B cell (primary cell): ENCODE measurements at regions not wholly inside any gene's neighbourhood (a gene's known extent, or its start where the extent isn't known, plus 50 kb on each side); places are given as distances from the start of the nearest gene placed in this dataset.

Source experiments
- ATAC-seq: fragments of 200-7000 bp; cut with Tn5 transposase; one replicate; pipeline ENCODE4 v1.10.0; 2021; ENCODE audit warnings: low read depth, mild to moderate bottlenecking, moderate number of reproducible peaks, moderate library complexity
- CTCF ChIA-PET: fragments of 350-600 bp; sonication (Branson Sonifier 250); formaldehyde crosslinking; loops from one replicate; lab custom pipeline; 2021; ENCODE audit warnings: antibody characterized with exemption, inconsistent platforms; lab: Charles Lee
- POLR2A ChIA-PET: fragments of 350-600 bp; sonication (Branson Sonifier 250); formaldehyde crosslinking; loops from one replicate; lab custom pipeline; 2021; ENCODE audit warnings: antibody characterized with exemption; lab: Charles Lee
- DNase-seq: peaks from one replicate; pipeline ENCODE4 v3.0.0; 2013
- H2AFZ ChIP-seq: 2 replicates; pipeline ENCODE4 v1.6.1; 2012; ENCODE audit warnings: mild to moderate bottlenecking, low read depth, low read length; ENCODE audit not compliant: insufficient read depth, poor library complexity, severe bottlenecking
- H3K27ac ChIP-seq, 2 donors: 1 replicate in 1 of 2; 2 replicates in 1 of 2; pipeline ENCODE4 v1.5.1; 2012 to 2013; ENCODE audit warnings: low read length in 2 of 2, mild to moderate bottlenecking in 2 of 2, moderate library complexity in 1 of 2
- H3K27me3 ChIP-seq, 4 experiments: fragments of 200-600 bp in 1 of 4; sonication (generic) in 1 of 4; replicated peaks in 1 of 4; 1 replicate in 2 of 4; 2 replicates in 2 of 4; pipeline versions ENCODE4 v1.6.1 to v1.7.0; 2013 to 2016; ENCODE audit warnings: low read length in 3 of 4, mild to moderate bottlenecking in 2 of 4, mixed read lengths in 1 of 4, moderate library complexity in 1 of 4; ENCODE audit not compliant: insufficient read depth in 4 of 4, control insufficient read depth in 3 of 4; ENCODE audit errors: control extremely low read depth in 1 of 4
- H3K36me3 ChIP-seq, 2 experiments: replicated peaks in 1 of 2; 1 replicate in 1 of 2; 2 replicates in 1 of 2; pipeline versions ENCODE4 v1.6.1 to v1.7.1; 2013; ENCODE audit warnings: low read length in 1 of 2; ENCODE audit not compliant: insufficient read depth in 2 of 2, control insufficient read depth in 1 of 2; ENCODE audit errors: control extremely low read depth in 1 of 2, extremely low read depth in 1 of 2
- H3K4me1 ChIP-seq, 2 donors: fragments of 200-600 bp in 1 of 2; sonication (generic) in 1 of 2; 1 replicate in 1 of 2; 2 replicates in 1 of 2; pipeline versions ENCODE4 v1.5.1 to v1.6.1; 2013 to 2017; ENCODE audit warnings: low read length in 2 of 2; ENCODE audit not compliant: control insufficient read depth in 2 of 2, insufficient read depth in 2 of 2
- H3K4me2 ChIP-seq: replicated peaks from 2 replicates; pipeline ENCODE3; 2012; ENCODE audit warnings: mild to moderate bottlenecking, low read depth, low read length; ENCODE audit not compliant: poor library complexity, severe bottlenecking
- H3K4me3 ChIP-seq, 5 experiments: fragments of 200-600 bp in 1 of 5; sonication (generic) in 1 of 5; 1 replicate in 3 of 5; 2 replicates in 2 of 5; pipeline versions ENCODE4 v1.5.1 to v1.7.0; 2011 to 2016; ENCODE audit warnings: low read length in 4 of 5, mild to moderate bottlenecking in 4 of 5, low read depth in 2 of 5, control low read depth in 1 of 5, moderate library complexity in 1 of 5; ENCODE audit not compliant: insufficient read depth in 1 of 5; ENCODE audit errors: control extremely low read depth in 1 of 5, extremely low read depth in 1 of 5
- H3K79me2 ChIP-seq: fragments of 200-600 bp; sonication (generic); one replicate; pipeline ENCODE4 v1.6.0; 2016; ENCODE audit warnings: low read length; ENCODE audit not compliant: control insufficient read depth, insufficient read depth
- H3K9ac ChIP-seq: fragments of 200-600 bp; sonication (generic); 2 replicates; pipeline ENCODE4 v1.6.1; 2017; ENCODE audit warnings: mild to moderate bottlenecking, low read length, moderate library complexity
- H3K9me3 ChIP-seq, 3 donors: one replicate each; pipeline versions ENCODE4 v1.6.1 to v1.7.1; 2013; ENCODE audit warnings: low read length in 2 of 3; ENCODE audit not compliant: control insufficient read depth in 2 of 3, insufficient read depth in 1 of 3; ENCODE audit errors: control extremely low read depth in 1 of 3
- H4K20me1 ChIP-seq: 2 replicates; pipeline ENCODE4 v1.6.0; 2012; ENCODE audit warnings: mild to moderate bottlenecking, low read length; ENCODE audit not compliant: insufficient read depth, control insufficient read depth, poor library complexity, severe bottlenecking
- H3K27ac Mint-ChIP-seq: one replicate; pipeline ENCODE4 v1.8.0; 2021; ENCODE audit warnings: mixed read lengths
- H3K27me3 Mint-ChIP-seq: one replicate; pipeline ENCODE4 v1.8.0; 2021; ENCODE audit warnings: mixed read lengths
- H3K4me1 Mint-ChIP-seq: one replicate; pipeline ENCODE4 v1.8.0; 2021; ENCODE audit warnings: mixed read lengths
- H3K4me3 Mint-ChIP-seq: one replicate; pipeline ENCODE4 v1.8.0; 2021; ENCODE audit warnings: mixed read lengths
- H3K9me3 Mint-ChIP-seq: one replicate; pipeline ENCODE4 v1.8.0; 2022; ENCODE audit warnings: mixed read lengths; ENCODE audit not compliant: insufficient read depth
- CTCF ChIP-seq: fragments of 200-600 bp; IDR thresholded peaks from one replicate; pipeline ENCODE4 v1.8.0; 2022; ENCODE audit warnings: antibody characterized with exemption, mild to moderate bottlenecking
- EZH2 ChIP-seq: IDR thresholded peaks from 2 replicates; pipeline ENCODE4 v1.6.1; 2012; ENCODE audit warnings: borderline replicate concordance, low read depth, mild to moderate bottlenecking, moderate library complexity, low read length; ENCODE audit not compliant: insufficient read depth, poor library complexity, severe bottlenecking
- WGBS: methylation state at CpG from one replicate; pipeline ENCODE4 v1.1.5; 2013; ENCODE audit warnings: missing lambda C conversion rate; ENCODE audit not compliant: insufficient coverage; 5-methylcytosine and 5-hydroxymethylcytosine counted together
- intact Hi-C: fragments of 100-400 bp; cut with micrococcal nuclease; formaldehyde crosslinking; loops from one replicate; pipeline ENCODE4 v1.10.0; 2022

GRCh38 chr17:68695659-68696058 is 94.5 kb upstream of the FAM20A start:
- H3K4me3 ChIP-seq = no peak overlapping the region
- H3K9me3 Mint-ChIP-seq = no peaks in the 10 kb centered on the region
- whole genome bisulfite sequencing = 97% methylated on average over 2 of the region's 2 CpGs
- H3K4me1 ChIP-seq = no peaks in the 10 kb centered on the region
- H3K4me2 ChIP-seq = no peak overlapping the region
- H3K27me3 Mint-ChIP-seq = peaks cover 11% of the 10 kb centered on the region
- no peak overlapping the region for H3K4me3 Mint-ChIP-seq
- no peaks in the 10 kb centered on the region for H4K20me1 ChIP-seq
- TF ChIP-seq CTCF (no peak), EZH2 (no peak)
- DNase-seq (no peak), ATAC-seq (no peak)
- H3K36me3 ChIP-seq = no peaks in the 10 kb centered on the region
- ChIA-PET CTCF (no interaction called here), POLR2A (no interaction called here)
- H3K9me3 ChIP-seq = no peaks in the 10 kb centered on the region
- H3K9ac ChIP-seq = no peak overlapping the region
- intact Hi-C loops = no loop called here
- no peak overlapping the region for H2AFZ ChIP-seq
- no peak overlapping the region for H3K27ac Mint-ChIP-seq
- H3K27ac ChIP-seq = no peak overlapping the region
- H3K4me1 Mint-ChIP-seq = no peaks in the 10 kb centered on the region
- H3K79me2 ChIP-seq = no peaks in the 10 kb centered on the region
- peaks cover 0 to 3% (median 0%) of the 10 kb centered on the region in 4 experiments for H3K27me3 ChIP-seq

GRCh38 chr17:68694791-68695485 is 93.8 kb upstream of the FAM20A start:
- H3K79me2 ChIP-seq = no peaks in the 10 kb centered on the region
- no peak for TF ChIP-seq EZH2
- no peak for TF ChIP-seq CTCF
- CTCF ChIA-PET = no interaction called here

More at GRCh38 chr17:68694791-68695485, 93.8 kb upstream of the FAM20A start:
- Histone ChIP-seq H2AFZ (no peak overlapping the region), H3K9me3 (no peaks in the 10 kb centered on the region), H4K20me1 (no peaks in the 10 kb centered on the region), H3K9ac (no peak overlapping the region), H3K4me1 (no peaks in the 10 kb centered on the region), H3K36me3 (no peaks in the 10 kb centered on the region), H3K4me3 (no peak overlapping the region), H3K4me2 (no peak overlapping the region), H3K27me3 (peaks cover 0 to 3% (median 0%) of the 10 kb centered on the region in 4 experiments), H3K27ac (no peak overlapping the region)
- Mint-ChIP-seq H3K9me3 (no peaks in the 10 kb centered on the region), H3K27ac (no peak overlapping the region), H3K4me1 (no peaks in the 10 kb centered on the region), H3K27me3 (peaks cover 8% of the 10 kb centered on the region), H3K4me3 (no peak overlapping the region)
- intact Hi-C loops = no loop called here
- no peak for ATAC-seq
- DNase-seq = no peak
- POLR2A ChIA-PET = no interaction called here
- WGBS = 68% methylated on average over 4 of the region's 6 CpGs
